SK-N-SH (cell line): ENCODE measurements at regions not wholly inside any gene's neighbourhood (a gene's known extent, or its start where the extent isn't known, plus 50 kb on each side); places are given as distances from the start of the nearest gene placed in this dataset.
A peak's percentile ranks its signal among the peaks of the same experiment; 100 is the strongest.

Experiments used
- CTCF ChIA-PET: fragments of 300-600, 350-600 bp; formaldehyde crosslinking; extraction: SDS; loops from one replicate; lab custom pipeline; 2021; lab: Yijun Ruan, JAX
- POLR2A ChIA-PET: fragments of 350-600 bp; sonication (Branson Sonifier 250); formaldehyde crosslinking; extraction: SDS; loops from one replicate; lab custom pipeline; 2020; ENCODE audit warnings: antibody characterized with exemption, inconsistent platforms; lab: Yijun Ruan, JAX
- DNase-seq: peaks from one replicate; pipeline ENCODE4 v3.0.0; 2012
- H2AFZ ChIP-seq: fragments of 200-600 bp; sonication (generic); 2 replicates; pipeline ENCODE4 v1.8.1; 2016; ENCODE audit warnings: antibody characterized with exemption, mild to moderate bottlenecking, low read depth
- H3F3A ChIP-seq: fragments of 200-600 bp; sonication (generic); replicated peaks from 2 replicates; pipeline ENCODE3; 2016; ENCODE audit warnings: antibody characterized with exemption, mild to moderate bottlenecking; ENCODE audit not compliant: insufficient read depth
- H3K27ac ChIP-seq, 2 experiments: fragments of 200-500 bp in 1 of 2; fragments of 200-600 bp in 1 of 2; sonication (Bioruptor generic) in 1 of 2; sonication (generic), shearing (Covaris generic) in 1 of 2; 2 replicates each; pipeline versions ENCODE4 v1.5.1 to v1.6.1; 2014 to 2016; ENCODE audit warnings: low read depth in 2 of 2, inconsistent platforms in 1 of 2, low read length in 1 of 2, mild to moderate bottlenecking in 1 of 2, mixed read lengths in 1 of 2
- H3K27me3 ChIP-seq: fragments of 200-600 bp; sonication (generic), shearing (Covaris generic); 2 replicates; pipeline ENCODE4 v1.6.1; 2016; ENCODE audit warnings: mixed run types; ENCODE audit not compliant: insufficient read depth
- H3K36me3 ChIP-seq, 2 experiments: fragments of 200-500 bp in 1 of 2; fragments of 200-600 bp in 1 of 2; sonication (Bioruptor generic) in 1 of 2; sonication (generic) in 1 of 2; replicated peaks in 1 of 2; 2 replicates each; pipeline versions ENCODE3 to v1.5.1; 2014 to 2016; ENCODE audit warnings: low read length in 1 of 2, mild to moderate bottlenecking in 1 of 2; ENCODE audit not compliant: insufficient read depth in 2 of 2, control insufficient read depth in 1 of 2
- H3K4me1 ChIP-seq, 2 experiments: fragments of 200-500 bp in 1 of 2; fragments of 200-600 bp in 1 of 2; sonication (Bioruptor generic) in 1 of 2; sonication (generic), shearing (Covaris generic) in 1 of 2; 2 replicates each; pipeline versions ENCODE4 v1.5.1 to v1.6.1; 2014 to 2016; ENCODE audit warnings: low read depth in 1 of 2, low read length in 1 of 2, mixed run types in 1 of 2; ENCODE audit not compliant: insufficient read depth in 2 of 2, control insufficient read depth in 1 of 2
- H3K4me2 ChIP-seq: fragments of 200-600 bp; sonication (generic), shearing (Covaris generic); 2 replicates; pipeline ENCODE4 v1.6.1; 2017; ENCODE audit warnings: mixed run types
- H3K4me3 ChIP-seq, 2 experiments: fragments of 200-500 bp in 1 of 2; fragments of 200-600 bp in 1 of 2; sonication (Bioruptor generic) in 1 of 2; sonication (generic), shearing (Covaris generic) in 1 of 2; 2 replicates each; pipeline versions ENCODE4 v1.5.1 to v1.8.1; 2014 to 2016; ENCODE audit warnings: low read depth in 2 of 2, inconsistent platforms in 1 of 2, low read length in 1 of 2, mild to moderate bottlenecking in 1 of 2, mixed read lengths in 1 of 2, moderate library complexity in 1 of 2
- H3K79me2 ChIP-seq: fragments of 200-600 bp; sonication (generic); 2 replicates; pipeline ENCODE4 v1.8.1; 2017; ENCODE audit warnings: mild to moderate bottlenecking; ENCODE audit not compliant: insufficient read depth
- H3K9ac ChIP-seq: fragments of 200-600 bp; sonication (generic); 2 replicates; pipeline ENCODE4 v1.6.1; 2017; ENCODE audit warnings: mixed run types
- H3K9me2 ChIP-seq: fragments of 200-600 bp; sonication (generic); 2 replicates; pipeline ENCODE4 v1.6.1; 2017; ENCODE audit warnings: mixed run types
- H3K9me3 ChIP-seq: fragments of 200-600 bp; sonication (generic); 2 replicates; pipeline ENCODE4 v1.6.1; 2017; ENCODE audit warnings: mixed run types, mild to moderate bottlenecking, moderate library complexity
- H4K20me1 ChIP-seq: fragments of 200-600 bp; sonication (generic); 2 replicates; pipeline ENCODE4 v1.6.1; 2017; ENCODE audit warnings: mild to moderate bottlenecking, mixed run types; ENCODE audit not compliant: insufficient read depth
- CTCF ChIP-seq: fragments of 200-600 bp; sonication (generic); IDR thresholded peaks from 2 replicates; pipeline ENCODE4 v1.6.1; 2017; ENCODE audit warnings: antibody characterized with exemption, mild to moderate bottlenecking, moderate library complexity
- EZH2phosphoT487 ChIP-seq: fragments of 200-600 bp; sonication (generic); IDR thresholded peaks from 2 replicates; pipeline ENCODE4 v1.6.1; 2017; ENCODE audit warnings: low read depth, mixed run types, mild to moderate bottlenecking, antibody characterized with exemption, moderate library complexity, borderline replicate concordance
- FOXJ3 ChIP-seq: sonication (generic); formaldehyde crosslinking; IDR thresholded peaks from 2 replicates; pipeline ENCODE4 v1.5.1; 2020; ENCODE audit warnings: mild to moderate bottlenecking, missing genetic modification reagents
- FOXM1 ChIP-seq: IDR thresholded peaks from 2 replicates; pipeline ENCODE4 v1.4.0; 2012; ENCODE audit warnings: low read depth, mild to moderate bottlenecking
- GABPA ChIP-seq: IDR thresholded peaks from 2 replicates; pipeline ENCODE4 v1.4.0; 2012; ENCODE audit warnings: low read depth, mild to moderate bottlenecking
- IRF3 ChIP-seq: fragments of 150-350 bp; IDR thresholded peaks from 2 replicates; pipeline ENCODE4 v1.6.1; 2016; ENCODE audit warnings: mild to moderate bottlenecking, low read depth, low read length
- JUND ChIP-seq: IDR thresholded peaks from 2 replicates; pipeline ENCODE4 v1.4.0; 2012
- NFIC ChIP-seq: IDR thresholded peaks from 2 replicates; pipeline ENCODE4 v1.4.0; 2012; ENCODE audit warnings: borderline replicate concordance
- NRF1 ChIP-seq: IDR thresholded peaks from 2 replicates; pipeline ENCODE4 v1.6.1; 2012; ENCODE audit warnings: low read depth, mild to moderate bottlenecking, low read length
- RAD21 ChIP-seq: IDR thresholded peaks from 2 replicates; pipeline ENCODE4 v1.6.1; 2012; ENCODE audit warnings: mild to moderate bottlenecking, low read length
- RCOR1 ChIP-seq: fragments of 150-350 bp; IDR thresholded peaks from 2 replicates; pipeline ENCODE4 v1.6.1; 2017; ENCODE audit warnings: antibody characterized with exemption, low read length
- REST ChIP-seq: IDR thresholded peaks from 2 replicates; pipeline ENCODE4 v1.6.1; 2012; ENCODE audit warnings: mild to moderate bottlenecking, low read depth, low read length, moderate library complexity
- RFX5 ChIP-seq: IDR thresholded peaks from 2 replicates; pipeline ENCODE4 v1.6.1; 2012; ENCODE audit warnings: mild to moderate bottlenecking, improper control_type of control experiment, low read length
- RXRA ChIP-seq: IDR thresholded peaks from 2 replicates; pipeline ENCODE4 v1.4.0; 2012; ENCODE audit warnings: low read depth, mild to moderate bottlenecking, borderline replicate concordance
- SIN3A ChIP-seq: IDR thresholded peaks from 2 replicates; pipeline ENCODE4 v1.6.1; 2012; ENCODE audit warnings: low read depth, mild to moderate bottlenecking, low read length, moderate library complexity, borderline replicate concordance
- SMC3 ChIP-seq: IDR thresholded peaks from 2 replicates; pipeline ENCODE4 v1.6.1; 2012; ENCODE audit warnings: low read depth, low read length, improper control_type of control experiment
- WGBS: methylation state at CpG from one replicate; pipeline ENCODE4 v1.1.6; 2017; ENCODE audit warnings: low lambda C conversion rate; 5-methylcytosine and 5-hydroxymethylcytosine counted together
- TF ChIP-seq, protein P1 (sequence below): IDR thresholded peaks from 2 replicates; pipeline ENCODE4 v1.4.0; 2012; ENCODE audit warnings: low read depth, borderline replicate concordance

GRCh38 chr3:103977417-103977816, 1389.3 kb upstream of the ALCAM start (continued):
- TF ChIP-seq NRF1 (no peak), NFIC (no peak), SIN3A (no peak)

- Histone ChIP-seq H3K9me2 (no peaks in the 10 kb centered on the region), H3K9me3 (no peaks in the 10 kb centered on the region), H3K27ac (no peak overlapping the region), H3K4me1 (no peaks in the 10 kb centered on the region), H2AFZ (no peak overlapping the region), H3K4me3 (no peak overlapping the region), H4K20me1 (no peaks in the 10 kb centered on the region), H3K36me3 (no peaks in the 10 kb centered on the region), H3K4me2 (no peak overlapping the region), H3F3A (no peaks in the 10 kb centered on the region), H3K9ac (no peak overlapping the region), H3K79me2 (no peaks in the 10 kb centered on the region), H3K27me3 (no peaks in the 10 kb centered on the region)
- CTCF ChIA-PET, result no interaction called here
- 63% methylated on average over 10 of the region's 10 CpGs for WGBS
- DNase-seq, result no peak
- TF ChIP-seq FOXM1 (no peak), NRF1 (no peak), CTCF (peak; percentile 66), JUND (no peak), RAD21 (peak; percentile 31), IRF3 (no peak), SMC3 (peak; percentile 29; the same call in 1 of the 2 replicates)
- POLR2A ChIA-PET, result no interaction called here
Observed at GRCh38 chr3:103991461-103992115, 1375.1 kb upstream of the ALCAM start.

GRCh38 chr3:103992469-103992868, 1374.2 kb upstream of the ALCAM start:
- H3K27me3 ChIP-seq, result no peaks in the 10 kb centered on the region
- TF ChIP-seq EZH2phosphoT487 (no peak), FOXM1 (no peak), RAD21 (no peak), NRF1 (no peak), GABPA (no peak), REST (no peak), NFIC (no peak), RXRA (no peak), RCOR1 (no peak), RFX5 (no peak), FOXJ3 (CRISPR knock-in tag) (no peak)
- TF ChIP-seq, protein P1, sequence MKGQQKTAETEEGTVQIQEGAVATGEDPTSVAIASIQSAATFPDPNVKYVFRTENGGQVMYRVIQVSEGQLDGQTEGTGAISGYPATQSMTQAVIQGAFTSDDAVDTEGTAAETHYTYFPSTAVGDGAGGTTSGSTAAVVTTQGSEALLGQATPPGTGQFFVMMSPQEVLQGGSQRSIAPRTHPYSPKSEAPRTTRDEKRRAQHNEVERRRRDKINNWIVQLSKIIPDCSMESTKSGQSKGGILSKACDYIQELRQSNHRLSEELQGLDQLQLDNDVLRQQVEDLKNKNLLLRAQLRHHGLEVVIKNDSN, result no peak
- H3K4me1 ChIP-seq, result no peaks in the 10 kb centered on the region
- H3K9ac ChIP-seq, result no peak overlapping the region
- H3K36me3 ChIP-seq, result no peaks in the 10 kb centered on the region
- no peaks in the 10 kb centered on the region for H3K79me2 ChIP-seq
- no peaks in the 10 kb centered on the region for H3K9me3 ChIP-seq
- WGBS, result no CpG with 5 or more reads among the region's 5 CpGs
- CTCF ChIA-PET, result interaction anchor here (0.5 to 0.7 kb wide), 3 partner anchors 16 to 1174 kb away, joined by 3 to 4 read pairs (median 3); no protein-coding TSS in a partner anchor
- POLR2A ChIA-PET, result no interaction called here
- no peaks in the 10 kb centered on the region for H3F3A ChIP-seq
- no peak overlapping the region for H3K4me3 ChIP-seq
- no peak overlapping the region for H3K27ac ChIP-seq
- H3K4me2 ChIP-seq, result no peak overlapping the region
- DNase-seq, result no peak
- no peaks in the 10 kb centered on the region for H4K20me1 ChIP-seq
- no peaks in the 10 kb centered on the region for H3K9me2 ChIP-seq
- H2AFZ ChIP-seq, result no peak overlapping the region
